NOMO-1 (cell line): ENCODE measurements at regions not wholly inside any gene's neighbourhood (a gene's known extent, or its start where the extent isn't known, plus 50 kb on each side); places are given as distances from the start of the nearest gene placed in this dataset.
"Not testable (repeated sequence)": the region's sequence is repeated elsewhere in the genome, so short reads cannot be mapped to it uniquely, and the experiment has no call there.

ENCODE experiments used
- DNase-seq, 2 experiments: peaks; one replicate each; lab custom pipeline; 2025; ENCODE audit not compliant: unreplicated experiment in 2 of 2; lab: John Stamatoyannopoulos, UW

DNA sequence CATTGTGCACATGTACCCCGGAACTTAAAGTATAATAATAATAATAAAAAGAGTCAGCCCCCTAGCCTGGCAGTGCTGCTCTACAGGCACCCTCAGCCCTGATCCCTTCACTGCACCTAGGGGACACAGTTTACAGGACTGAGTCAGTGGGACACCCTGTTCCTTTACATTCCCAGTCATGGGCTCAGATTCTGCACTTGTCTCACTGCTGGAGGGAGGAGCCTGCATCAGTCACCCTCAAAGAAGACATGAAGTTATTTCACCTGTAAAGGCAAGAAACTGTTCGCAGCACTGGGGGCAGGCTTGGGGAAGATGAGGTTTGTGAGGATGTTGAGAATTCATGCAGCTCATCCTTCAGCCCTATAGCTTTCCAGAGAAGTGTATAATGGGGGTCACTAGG, 50.7 kb upstream of the VPREB1 start:
- DNase-seq: no peak

DNA sequence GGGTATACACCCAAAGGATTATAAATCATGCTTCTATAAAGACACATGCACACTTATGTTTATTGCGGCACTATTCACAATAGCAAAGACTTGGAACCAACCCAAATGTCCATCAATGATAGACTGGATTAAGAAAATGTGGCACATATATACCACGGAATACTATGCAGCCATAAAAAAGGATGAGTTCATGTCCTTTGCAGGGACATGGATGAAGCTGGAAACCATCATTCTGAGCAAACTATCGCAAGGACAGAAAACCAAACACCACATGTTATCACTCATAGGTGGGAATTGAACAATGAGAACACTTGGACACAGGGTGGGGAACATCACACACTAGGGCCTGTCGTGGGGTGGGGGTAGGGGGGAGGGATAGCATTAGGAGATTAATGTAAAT, 51.1 kb upstream of the VPREB1 start:
- not testable (repeated sequence) for DNase-seq

DNA sequence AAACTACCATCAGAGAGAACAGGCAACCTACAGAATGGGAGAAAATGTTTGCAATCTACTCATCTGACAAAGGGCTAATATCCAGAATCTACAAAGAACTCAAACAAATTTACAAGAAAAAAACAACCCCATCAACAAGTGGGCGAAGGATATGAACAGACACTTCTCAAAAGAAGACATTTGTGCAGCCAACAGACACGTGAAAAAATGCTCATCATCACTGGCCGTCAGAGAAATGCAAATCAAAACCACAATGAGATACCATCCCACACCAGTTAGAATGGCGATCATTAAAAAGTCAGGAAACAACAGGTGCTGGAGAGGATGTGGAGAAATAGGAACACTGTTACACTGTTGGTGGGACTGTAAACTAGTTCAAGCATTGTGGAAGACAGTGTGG, 51.6 kb upstream of the VPREB1 start:
- DNase-seq: not testable (repeated sequence)

DNA sequence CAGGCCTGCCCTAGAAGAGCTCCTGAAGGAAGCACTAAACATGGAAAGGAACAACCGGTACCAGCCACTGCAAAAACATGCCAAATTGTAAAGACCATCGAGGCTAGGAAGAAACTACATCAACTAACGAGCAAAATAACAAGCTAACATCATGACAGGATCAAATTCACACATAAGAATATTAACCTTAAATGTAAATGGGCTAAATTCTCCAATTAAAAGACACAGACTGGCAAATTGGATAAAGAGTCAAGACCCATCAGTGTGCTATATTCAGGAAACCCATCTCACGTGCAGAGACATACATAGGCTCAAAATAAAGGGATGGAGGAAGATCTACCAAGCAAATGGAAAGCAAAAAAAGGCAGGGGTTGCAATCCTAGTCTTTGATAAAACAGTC, 54.8 kb upstream of the VPREB1 start:
- DNase-seq: not testable (repeated sequence)

DNA sequence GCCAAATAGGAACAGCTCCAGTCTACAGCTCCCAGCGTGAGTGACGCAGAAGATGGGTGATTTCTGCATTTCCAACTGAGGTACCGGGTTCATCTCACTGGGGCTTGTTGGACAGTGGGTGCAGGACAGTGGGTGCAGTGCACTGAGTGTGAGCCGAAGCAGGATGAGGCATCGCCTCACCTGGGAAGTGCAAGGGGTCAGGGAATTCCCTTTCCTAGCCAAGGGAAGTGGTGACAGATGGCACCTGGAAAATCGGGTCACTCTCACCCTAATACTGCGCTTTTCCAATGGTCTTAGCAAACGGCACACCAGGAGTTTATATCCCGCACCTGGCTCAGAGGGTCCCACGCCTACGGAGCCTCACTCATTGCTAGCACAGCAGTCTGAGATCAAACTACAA, 56.7 kb upstream of the VPREB1 start:
- not testable (repeated sequence) for DNase-seq

DNA sequence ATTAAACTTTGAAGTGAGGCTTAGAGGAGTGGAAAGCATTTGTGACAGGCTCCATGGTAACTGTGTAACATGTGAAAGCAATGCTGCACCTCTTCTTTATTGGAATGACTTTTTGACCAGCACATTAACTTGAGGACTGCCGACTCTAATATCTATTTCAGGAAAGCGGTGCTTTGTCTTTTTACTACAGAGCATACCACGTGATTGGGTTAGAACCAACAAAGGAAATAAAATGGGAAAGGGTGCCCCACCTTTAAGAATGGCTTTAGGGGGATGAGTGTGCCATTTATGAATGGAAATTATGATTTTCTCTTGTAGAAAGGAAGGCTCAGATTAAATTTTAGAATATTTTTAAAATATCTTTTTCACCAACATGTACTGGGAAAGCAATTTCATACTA, 57.3 kb upstream of the VPREB1 start:
- no peak for DNase-seq

DNA sequence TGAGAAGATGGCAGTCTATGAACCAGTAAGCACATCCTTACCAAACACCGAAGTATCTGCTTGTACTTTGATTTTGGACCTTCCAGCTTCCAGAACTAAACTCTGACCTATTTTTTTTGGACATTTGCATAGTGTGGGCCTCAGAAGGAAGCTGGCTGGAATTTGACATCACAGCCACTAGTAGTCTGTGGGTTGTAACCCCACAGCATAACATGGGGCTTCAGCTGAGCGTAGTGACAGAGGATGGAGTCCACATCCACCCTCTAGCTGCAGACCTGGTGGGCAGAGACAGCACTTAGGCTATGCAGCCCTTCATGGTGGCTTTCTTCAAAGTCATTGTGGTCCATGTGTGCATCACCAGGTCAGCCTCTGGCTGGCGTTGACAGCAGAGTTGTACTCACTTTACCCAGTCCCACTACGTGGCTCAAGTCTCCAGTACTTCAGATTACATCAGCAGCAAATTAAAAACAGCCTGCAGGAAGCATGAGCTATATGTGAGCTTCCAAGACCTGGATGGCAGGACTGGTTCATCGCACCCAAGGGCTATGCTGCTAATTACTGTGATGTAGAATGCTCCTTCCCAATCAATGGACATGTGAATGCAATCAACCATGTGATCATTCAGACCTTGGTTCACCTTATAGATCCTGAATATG, 58.6 kb upstream of the VPREB1 start:
- no peak for DNase-seq

DNA sequence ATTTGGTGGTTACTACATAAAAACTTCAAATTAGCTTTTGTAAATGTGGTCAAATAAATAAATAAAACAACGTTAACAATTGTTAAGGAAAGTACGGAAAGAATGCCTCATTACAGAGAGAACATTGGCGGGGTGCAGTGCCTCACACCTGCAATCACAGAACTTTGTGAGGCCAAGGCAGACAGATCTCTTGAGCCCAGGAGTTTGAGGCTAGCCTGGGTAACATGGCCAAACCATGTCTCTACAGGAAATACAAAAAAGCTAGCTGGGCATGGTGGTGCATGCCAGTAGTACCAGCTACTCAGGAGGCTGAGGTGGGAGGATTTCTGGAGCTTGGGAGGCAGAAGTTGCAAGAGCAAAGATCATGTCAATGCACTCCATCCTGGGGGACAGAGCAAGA, 59.4 kb upstream of the VPREB1 start:
- DNase-seq: no peak

DNA sequence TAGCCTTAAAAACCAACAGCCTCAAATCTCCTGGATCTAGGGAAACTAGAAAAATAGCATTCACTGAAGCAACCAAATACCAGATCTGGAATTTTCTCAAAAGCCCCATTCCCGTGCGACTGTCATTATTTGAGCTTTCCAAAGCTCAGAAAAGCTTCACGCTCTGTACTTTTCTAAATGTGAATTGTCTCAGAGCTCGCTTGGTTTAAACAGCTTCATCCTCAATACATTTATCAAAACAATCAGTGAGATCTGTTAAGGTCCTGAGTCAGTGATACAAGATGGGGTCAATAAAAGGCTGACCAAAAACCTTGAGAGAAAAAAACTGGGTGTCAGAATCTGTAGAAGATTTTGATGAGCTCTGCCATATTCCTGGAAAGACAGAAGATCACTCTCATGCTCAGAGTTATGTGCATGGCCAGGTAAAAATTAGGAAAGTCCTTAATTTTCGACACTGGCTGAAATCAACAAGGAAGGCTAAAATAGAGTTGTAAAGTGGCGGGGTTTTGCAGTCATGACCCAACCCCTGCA, 60.2 kb upstream of the VPREB1 start:
- DNase-seq: no peak

DNA sequence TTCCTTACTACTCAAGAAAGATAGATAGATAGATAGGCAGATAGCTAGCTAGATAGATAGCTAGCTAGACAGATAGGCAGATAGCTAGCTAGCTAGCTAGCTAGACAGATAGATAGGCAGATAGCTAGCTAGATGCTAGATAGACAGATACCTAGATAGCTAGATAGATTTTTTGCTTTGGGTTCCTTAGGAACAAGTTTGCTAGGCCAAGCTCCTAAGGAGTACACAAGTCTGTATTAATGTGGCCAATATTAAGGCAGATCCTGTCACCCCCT, 61.7 kb upstream of the VPREB1 start:
- no peak for DNase-seq

DNA sequence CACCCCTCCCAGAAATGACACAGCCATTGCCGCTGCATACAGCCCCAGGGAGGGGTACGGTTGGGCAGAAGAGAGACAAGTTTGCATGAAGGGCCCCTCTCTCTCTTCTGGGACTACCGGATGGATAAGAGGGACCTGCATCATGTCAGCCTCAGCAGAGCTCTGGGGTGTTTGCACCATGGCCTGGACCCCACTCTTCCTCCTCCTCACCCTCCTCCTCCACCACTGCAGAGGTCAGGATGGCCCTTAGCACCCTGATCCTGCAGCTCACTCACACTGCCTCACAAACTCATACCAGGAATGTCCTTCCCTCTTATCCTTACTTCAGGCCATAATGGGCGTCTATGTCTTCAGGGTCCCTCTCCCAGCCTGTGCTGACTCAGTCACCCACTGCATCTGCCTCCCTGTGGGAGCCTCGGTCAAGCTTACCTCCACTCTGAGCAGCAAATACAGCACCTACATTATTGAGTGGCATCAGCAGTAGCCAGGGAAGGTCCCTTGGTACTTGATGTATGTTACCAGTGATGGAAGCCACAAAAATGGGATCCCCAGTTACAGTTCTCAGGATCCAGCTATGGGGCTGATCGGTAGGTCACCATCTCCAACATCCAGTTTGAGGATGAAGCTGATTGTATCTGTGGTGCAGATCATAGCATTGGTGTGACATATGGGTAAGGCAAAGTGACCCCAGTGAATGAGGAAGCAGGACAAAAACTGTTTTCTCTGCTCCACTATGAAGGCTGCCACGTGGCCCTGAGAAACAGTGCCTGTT, 62.2 kb upstream of the VPREB1 start:
- DNase-seq: no peak

DNA sequence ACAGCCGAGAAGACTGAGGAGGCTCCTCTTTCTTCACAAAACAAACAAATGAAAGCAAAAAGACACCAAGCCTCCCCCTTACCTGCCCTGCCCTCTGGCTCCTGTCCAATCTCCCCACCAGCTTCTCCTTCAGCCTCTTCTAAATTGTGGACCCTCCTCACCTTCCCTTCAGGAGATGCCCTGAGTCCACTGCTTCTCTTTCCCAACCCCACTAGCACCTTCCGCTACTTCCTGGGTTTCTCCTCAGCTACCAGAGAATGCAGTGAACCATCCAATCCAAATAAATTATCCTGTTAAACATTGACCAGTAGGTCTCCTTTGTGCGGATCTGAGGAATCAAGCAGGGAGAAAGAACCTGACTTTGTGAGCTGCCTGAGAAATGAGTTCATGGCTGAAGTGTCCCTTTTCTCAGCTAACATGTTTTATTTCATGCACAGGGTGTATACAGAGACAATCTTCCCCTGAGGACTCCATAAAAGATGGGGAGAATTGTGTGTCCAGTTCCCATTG, 63.2 kb upstream of the VPREB1 start:
- DNase-seq: no peak

DNA sequence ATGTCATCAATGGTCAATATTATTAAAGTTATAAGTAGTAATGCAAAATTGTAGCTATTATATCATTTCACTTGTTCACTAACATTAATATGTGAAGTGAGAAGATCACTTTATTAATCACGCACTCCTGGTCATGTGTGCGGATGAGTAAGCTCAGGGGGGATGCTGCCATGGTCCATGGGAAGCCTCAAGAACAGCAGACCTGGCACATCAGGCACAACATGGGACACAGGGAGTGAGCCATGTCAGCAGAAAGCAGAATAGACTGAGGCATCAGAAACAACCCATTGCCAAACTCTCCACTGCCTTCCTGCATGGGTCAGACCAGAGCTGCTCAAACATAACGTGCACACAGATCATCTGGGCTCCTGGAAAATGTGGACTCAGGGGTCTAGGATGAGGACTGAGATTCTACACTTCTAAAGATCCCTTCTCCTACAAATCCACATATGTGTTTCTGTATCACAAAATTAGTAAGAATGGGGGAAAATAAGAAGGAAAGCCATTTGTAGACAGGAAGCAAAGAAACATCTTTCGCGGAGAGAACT, 63.8 kb upstream of the VPREB1 start:
- DNase-seq: no peak

DNA sequence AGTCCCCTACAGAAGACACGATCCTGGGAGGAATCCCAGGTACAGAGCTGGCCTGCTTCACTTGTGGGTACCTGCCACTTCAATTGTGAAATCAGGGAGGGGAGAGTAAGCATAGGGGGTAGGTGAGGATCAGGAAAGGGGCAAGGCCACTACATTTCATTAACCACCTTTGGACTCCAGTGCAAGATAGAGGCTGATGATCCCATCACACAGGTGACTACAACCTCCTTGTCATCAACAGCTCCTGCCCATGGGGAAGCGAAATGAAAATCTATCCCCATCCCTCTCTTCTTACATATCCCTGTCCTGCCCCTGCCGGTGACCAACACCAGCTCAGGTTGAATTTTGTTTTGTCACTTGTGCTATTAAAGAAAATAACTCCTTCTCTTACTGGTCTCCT, 64.7 kb upstream of the VPREB1 start:
- no peak for DNase-seq

DNA sequence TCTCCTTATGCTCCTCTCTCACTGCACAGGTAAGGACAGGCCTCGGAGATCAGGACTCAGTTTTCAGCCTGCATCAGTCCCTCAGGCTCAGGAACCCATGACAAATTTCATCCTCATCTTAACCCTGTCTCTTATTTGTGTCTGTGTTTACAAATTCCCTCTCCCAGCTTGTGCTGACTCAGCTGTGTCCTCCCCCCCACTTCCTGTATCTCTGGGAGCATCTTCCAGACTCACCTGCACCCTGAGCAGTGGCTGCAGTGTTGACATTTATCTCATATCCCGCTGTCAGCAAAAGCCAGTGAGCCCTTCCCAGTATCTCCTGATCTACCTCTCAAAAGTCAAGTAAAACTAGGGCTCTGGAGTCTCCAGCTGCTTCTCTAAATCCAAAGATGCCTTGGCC, 65.6 kb upstream of the VPREB1 start:
- no peak for DNase-seq

DNA sequence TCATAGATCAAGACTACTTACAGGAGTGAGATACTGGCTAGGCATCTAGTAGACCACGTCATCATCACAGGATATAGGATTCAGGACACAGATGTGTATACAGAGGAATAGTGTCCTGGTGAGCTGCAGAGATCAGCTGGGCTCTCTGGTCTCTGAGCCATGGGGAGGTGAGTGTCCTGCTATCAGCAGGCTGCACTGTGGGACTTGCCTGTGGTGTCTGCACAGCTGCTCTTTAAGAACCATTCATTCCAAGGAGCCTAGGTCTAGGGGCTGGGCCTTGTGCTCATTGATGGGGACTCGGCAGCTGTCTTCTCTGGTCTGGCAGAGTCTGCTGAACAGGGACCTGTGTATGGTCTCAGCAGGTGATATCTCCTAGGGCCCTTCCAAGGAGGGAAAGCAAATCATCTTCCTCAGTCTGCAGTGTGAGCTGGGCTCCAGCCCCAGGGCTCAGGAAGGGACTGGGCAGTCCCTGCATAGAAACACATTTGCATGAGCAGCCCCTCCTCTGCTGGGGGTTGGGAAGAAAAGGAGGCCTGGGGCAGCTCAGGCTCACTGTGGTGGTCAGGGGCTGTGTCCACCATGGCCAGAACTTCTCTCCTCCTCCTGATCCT, 66.1 kb upstream of the VPREB1 start:
- no peak for DNase-seq

DNA sequence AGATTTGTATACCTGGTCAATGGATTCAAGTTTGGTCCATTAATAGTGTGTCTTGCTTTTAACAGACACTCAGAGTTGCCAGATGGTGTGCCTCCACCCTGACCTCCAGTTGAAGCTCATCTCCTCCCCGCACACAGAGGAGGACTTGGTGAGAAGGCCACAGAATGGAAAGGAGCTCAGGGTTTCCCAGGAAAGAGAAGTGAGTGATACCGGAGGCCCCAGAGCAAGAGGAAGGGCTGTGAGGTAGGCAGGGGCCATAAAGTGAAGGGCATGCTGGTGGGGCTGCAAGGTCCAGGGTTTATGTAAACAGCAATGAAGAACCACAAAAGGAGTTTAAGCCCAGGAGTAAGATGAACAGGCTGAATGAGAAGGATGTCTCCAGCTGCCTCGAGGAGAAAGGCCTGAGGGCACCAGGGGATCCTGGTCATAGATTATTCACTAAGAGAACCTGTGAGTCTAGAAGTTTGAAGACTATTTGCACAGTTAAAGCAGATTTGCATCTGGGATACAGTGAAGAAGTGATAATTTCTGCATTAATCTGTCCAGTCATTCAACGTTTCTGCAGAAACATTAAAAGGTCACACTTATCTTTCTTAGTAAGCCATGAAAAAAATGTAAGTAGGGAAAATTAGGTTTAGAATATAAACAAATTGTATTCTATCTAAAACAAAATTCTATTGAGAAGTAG, 67.5 kb upstream of the VPREB1 start:
- no peak for DNase-seq

DNA sequence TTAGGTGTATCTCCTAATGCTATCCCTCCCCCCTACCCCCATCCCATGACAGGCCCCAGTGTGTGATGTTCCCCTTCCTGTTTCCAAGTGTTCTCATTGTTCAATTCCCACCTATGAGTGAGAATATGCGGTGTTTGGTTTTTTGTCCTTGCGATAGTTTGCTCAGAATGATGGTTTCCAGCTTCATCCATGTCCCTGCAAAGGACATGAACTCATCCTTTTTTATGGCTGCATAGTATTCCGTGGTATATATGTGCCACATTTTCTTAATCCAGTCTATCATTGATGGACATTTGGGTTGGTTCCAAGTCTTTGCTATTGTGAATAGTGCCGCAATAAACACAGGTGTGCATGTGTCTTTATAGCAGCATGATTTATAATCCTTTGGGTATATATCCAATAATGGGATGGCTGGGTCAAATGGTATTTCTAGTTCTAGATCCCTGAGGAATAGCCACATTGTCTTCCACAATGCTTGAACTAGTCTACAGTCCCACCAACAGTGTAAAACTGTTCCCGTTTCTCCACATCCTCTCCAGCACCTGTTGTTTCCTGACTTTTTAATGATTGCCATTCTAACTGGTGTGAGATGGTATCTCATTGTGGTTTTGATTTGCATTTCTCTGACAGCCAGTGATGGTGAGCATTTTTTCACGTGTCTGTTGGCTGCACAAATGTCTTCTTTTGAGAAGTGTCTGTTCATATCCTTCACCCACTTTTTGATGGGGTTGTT, 71.5 kb upstream of the VPREB1 start:
- DNase-seq: not testable (repeated sequence)

DNA sequence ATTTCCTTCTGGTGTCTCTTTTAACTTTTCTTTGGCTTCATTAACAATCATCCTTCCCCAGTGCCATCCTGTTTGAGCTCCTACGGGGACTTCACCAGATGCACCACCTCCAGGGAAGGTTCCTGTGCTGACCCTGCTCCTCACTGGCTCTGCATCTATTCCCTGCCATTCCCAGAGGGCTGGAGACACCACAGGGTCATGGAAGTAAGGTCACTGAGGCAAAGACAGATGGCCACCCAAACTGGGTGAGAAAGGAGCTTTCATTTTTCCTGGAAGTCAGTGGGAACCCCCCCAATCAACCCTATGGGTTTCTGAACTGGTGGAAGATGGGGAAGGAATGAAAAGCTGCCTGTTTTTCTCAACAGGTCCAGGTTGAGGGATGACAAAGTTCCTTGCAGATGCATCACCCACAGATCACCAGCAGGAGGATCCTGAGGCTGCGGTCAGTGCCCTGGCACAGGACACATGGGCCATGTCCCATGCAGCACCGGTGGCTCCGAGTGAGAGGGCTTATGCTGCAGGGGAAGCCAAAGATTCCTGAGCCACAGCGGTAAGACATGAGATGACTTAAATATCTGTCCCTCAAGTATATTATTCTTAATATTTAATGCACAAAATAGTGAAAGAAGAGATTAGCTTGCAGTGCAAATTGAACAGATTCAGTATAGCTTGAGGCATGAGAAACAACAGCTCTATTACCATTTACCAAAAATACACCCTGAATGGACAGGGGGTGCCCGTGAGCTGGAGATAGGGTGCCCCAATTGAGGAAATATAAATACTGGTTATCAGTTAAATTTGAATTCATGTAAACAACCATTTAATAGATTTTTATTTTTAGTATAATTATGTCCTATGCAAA, 73.0 kb upstream of the VPREB1 start:
- DNase-seq: no peak
